Upper lobe of left lung (tissue), 4 donors: ENCODE measurements at regions not wholly inside any gene's neighbourhood (a gene's known extent, or its start where the extent isn't known, plus 50 kb on each side); places are given as distances from the start of the nearest gene placed in this dataset.

Experiments
- EP300 ChIP-seq, 4 donors: sonication (generic); formaldehyde crosslinking; IDR thresholded peaks; one replicate each; pipeline ENCODE4 v1.5.1; 2017; ENCODE audit warnings: antibody characterized with exemption in 4 of 4, control low read depth in 2 of 4
- POLR2A ChIP-seq, 4 donors: fragments of 450-650 bp; IDR thresholded peaks; one replicate each; pipeline ENCODE4 v1.5.1; 2016 to 2017; ENCODE audit warnings: antibody characterized with exemption in 4 of 4, mild to moderate bottlenecking in 2 of 4
- TF ChIP-seq, protein P1 (sequence below), 6 experiments: fragments of 450-650 bp in 4 of 6; fragments of 200-600 bp in 2 of 6; sonication (generic) in 2 of 6; IDR thresholded peaks; one replicate each; pipeline ENCODE4 v1.5.1; 2016 to 2019; ENCODE audit warnings: antibody characterized with exemption in 6 of 6

DNA sequence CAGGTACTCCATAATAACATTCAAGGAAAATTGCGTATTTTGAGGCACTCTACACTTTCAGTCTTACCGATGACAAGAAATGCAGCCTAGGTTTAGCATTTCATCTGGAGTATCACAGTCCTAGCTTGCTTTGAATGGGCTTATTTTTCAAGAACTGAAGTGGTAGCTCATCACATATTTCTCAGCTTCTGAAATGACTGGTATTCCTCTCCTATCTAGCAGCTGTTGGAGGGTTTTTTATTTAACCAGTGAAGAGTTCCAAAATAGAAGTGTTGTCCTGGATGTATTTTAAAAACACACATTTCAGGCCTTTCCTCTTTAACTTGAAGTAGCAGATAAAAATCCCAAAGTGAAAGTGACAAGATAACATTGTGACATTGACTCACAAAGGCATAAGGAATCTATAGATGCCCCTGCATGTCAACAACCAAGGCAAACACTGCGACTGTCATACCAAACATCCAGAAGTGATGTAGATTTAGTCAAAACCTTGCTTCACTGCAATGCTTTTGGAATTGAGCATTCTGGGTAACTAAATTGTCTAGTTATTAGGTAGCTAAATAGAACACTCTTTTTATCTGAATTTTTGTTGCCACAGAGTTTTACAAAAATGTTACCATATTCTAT lies 182.2 kb upstream of the FBXO33 start:
- TF ChIP-seq, protein P1, sequence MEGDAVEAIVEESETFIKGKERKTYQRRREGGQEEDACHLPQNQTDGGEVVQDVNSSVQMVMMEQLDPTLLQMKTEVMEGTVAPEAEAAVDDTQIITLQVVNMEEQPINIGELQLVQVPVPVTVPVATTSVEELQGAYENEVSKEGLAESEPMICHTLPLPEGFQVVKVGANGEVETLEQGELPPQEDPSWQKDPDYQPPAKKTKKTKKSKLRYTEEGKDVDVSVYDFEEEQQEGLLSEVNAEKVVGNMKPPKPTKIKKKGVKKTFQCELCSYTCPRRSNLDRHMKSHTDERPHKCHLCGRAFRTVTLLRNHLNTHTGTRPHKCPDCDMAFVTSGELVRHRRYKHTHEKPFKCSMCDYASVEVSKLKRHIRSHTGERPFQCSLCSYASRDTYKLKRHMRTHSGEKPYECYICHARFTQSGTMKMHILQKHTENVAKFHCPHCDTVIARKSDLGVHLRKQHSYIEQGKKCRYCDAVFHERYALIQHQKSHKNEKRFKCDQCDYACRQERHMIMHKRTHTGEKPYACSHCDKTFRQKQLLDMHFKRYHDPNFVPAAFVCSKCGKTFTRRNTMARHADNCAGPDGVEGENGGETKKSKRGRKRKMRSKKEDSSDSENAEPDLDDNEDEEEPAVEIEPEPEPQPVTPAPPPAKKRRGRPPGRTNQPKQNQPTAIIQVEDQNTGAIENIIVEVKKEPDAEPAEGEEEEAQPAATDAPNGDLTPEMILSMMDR (IDR thresholded peaks at IDR 0.05), result no peak
- TF ChIP-seq EP300 (IDR thresholded peaks at IDR 0.05) (no peak), POLR2A (IDR thresholded peaks at IDR 0.05) (no peak)
